ENCODE measurements at regions not wholly inside any gene's neighbourhood (a gene's known extent, or its start where the extent isn't known, plus 50 kb on each side); places are given as distances from the start of the nearest gene placed in this dataset.

- Histone ChIP-seq H3K27me3 (ENCODE audit: control insufficient read depth in 5 of 5, insufficient read depth in 4 of 5, low read length in 5 of 5) (no peaks in the 10 kb centered on the region), H3K9ac (ENCODE audit: low read length in 5 of 5) (no peak overlapping the region), H3K4me3 (ENCODE audit: low read depth in 1 of 5, low read length in 5 of 5) (no peak overlapping the region), H3K4me1 (ENCODE audit: control insufficient read depth in 5 of 5, insufficient read depth in 5 of 5, low read length in 5 of 5) (peaks cover 0 to 10% (median 4%) of the 10 kb centered on the region in 5 donors), H3K36me3 (ENCODE audit: control insufficient read depth in 5 of 5, insufficient read depth in 5 of 5, low read length in 5 of 5) (no peaks in the 10 kb centered on the region), H3K9me3 (ENCODE audit: control insufficient read depth in 5 of 5, low read length in 5 of 5) (no peaks in the 10 kb centered on the region), H3K27ac (ENCODE audit: low read depth, low read length) (no peak overlapping the region)
These were observed 494.0 kb downstream of the TNS3 start for GRCh38 chr7:47087866-47088265.

GRCh38 chr7:47085491-47086275, 496.2 kb downstream of the TNS3 start:
- peaks cover 0 to 10% (median 4%) of the 10 kb centered on the region in 5 donors for H3K4me1 ChIP-seq (ENCODE audit: control insufficient read depth in 5 of 5, insufficient read depth in 5 of 5, low read length in 5 of 5)
- H3K27me3 ChIP-seq (ENCODE audit: control insufficient read depth in 5 of 5, insufficient read depth in 4 of 5, low read length in 5 of 5): no peaks in the 10 kb centered on the region
- H3K4me3 ChIP-seq (ENCODE audit: low read depth in 1 of 5, low read length in 5 of 5): no peak overlapping the region
- H3K36me3 ChIP-seq (ENCODE audit: control insufficient read depth in 5 of 5, insufficient read depth in 5 of 5, low read length in 5 of 5): no peaks in the 10 kb centered on the region
- H3K9ac ChIP-seq (ENCODE audit: low read length in 5 of 5): no peak overlapping the region
- H3K27ac ChIP-seq (ENCODE audit: low read depth, low read length): no peak overlapping the region
- no peaks in the 10 kb centered on the region for H3K9me3 ChIP-seq (ENCODE audit: control insufficient read depth in 5 of 5, low read length in 5 of 5)

- Histone ChIP-seq H3K9me3 (ENCODE audit: control insufficient read depth in 5 of 5, low read length in 5 of 5) (no peaks in the 10 kb centered on the region), H3K4me3 (ENCODE audit: low read depth in 1 of 5, low read length in 5 of 5) (no peak overlapping the region), H3K27ac (ENCODE audit: low read depth, low read length) (no peak overlapping the region), H3K36me3 (ENCODE audit: control insufficient read depth in 5 of 5, insufficient read depth in 5 of 5, low read length in 5 of 5) (no peaks in the 10 kb centered on the region), H3K27me3 (ENCODE audit: control insufficient read depth in 5 of 5, insufficient read depth in 4 of 5, low read length in 5 of 5) (no peaks in the 10 kb centered on the region), H3K4me1 (ENCODE audit: control insufficient read depth in 5 of 5, insufficient read depth in 5 of 5, low read length in 5 of 5) (peaks cover 0 to 10% (median 3%) of the 10 kb centered on the region in 5 donors), H3K9ac (ENCODE audit: low read length in 5 of 5) (no peak overlapping the region)
These were observed 498.2 kb downstream of the TNS3 start for GRCh38 chr7:47083476-47084250.

DNA sequence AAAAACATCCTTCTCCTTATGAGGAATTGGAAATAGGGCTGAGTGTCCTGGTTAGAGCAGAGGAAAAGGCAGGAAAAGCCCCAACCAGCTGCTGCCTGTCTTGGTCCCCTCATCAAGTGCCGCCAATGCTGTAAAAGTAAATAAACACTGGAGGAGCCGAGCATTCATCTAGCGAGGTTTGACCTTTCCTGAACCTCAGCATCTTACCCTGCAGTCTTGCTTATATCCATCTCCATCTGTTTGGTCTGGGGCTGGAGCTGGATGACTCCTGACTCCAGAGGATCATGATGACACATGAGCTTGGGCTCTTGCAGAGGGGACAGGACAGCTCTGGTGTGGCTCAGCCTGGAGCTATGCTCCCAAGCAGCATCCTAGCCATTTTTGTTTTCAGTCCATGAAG, 501.1 kb downstream of the TNS3 start:
- Histone ChIP-seq H3K27me3 (ENCODE audit: control insufficient read depth in 5 of 5, insufficient read depth in 4 of 5, low read length in 5 of 5) (no peaks in the 10 kb centered on the region), H3K4me3 (ENCODE audit: low read depth in 1 of 5, low read length in 5 of 5) (no peak overlapping the region), H3K4me1 (ENCODE audit: control insufficient read depth in 5 of 5, insufficient read depth in 5 of 5, low read length in 5 of 5) (no peaks in the 10 kb centered on the region), H3K9ac (ENCODE audit: low read length in 5 of 5) (no peak overlapping the region), H3K36me3 (ENCODE audit: control insufficient read depth in 5 of 5, insufficient read depth in 5 of 5, low read length in 5 of 5) (no peaks in the 10 kb centered on the region), H3K27ac (ENCODE audit: low read depth, low read length) (no peak overlapping the region), H3K9me3 (ENCODE audit: control insufficient read depth in 5 of 5, low read length in 5 of 5) (no peaks in the 10 kb centered on the region)

GRCh38 chr7:47078241-47078640, 503.7 kb downstream of the TNS3 start:
- peaks cover 2 to 10% (median 7%) of the 10 kb centered on the region in 5 donors for H3K4me1 ChIP-seq (ENCODE audit: control insufficient read depth in 5 of 5, insufficient read depth in 5 of 5, low read length in 5 of 5)
- H3K27me3 ChIP-seq (ENCODE audit: control insufficient read depth in 5 of 5, insufficient read depth in 4 of 5, low read length in 5 of 5): no peaks in the 10 kb centered on the region
- no peak overlapping the region for H3K9ac ChIP-seq (ENCODE audit: low read length in 5 of 5)
- no peak overlapping the region for H3K27ac ChIP-seq (ENCODE audit: low read depth, low read length)
- H3K9me3 ChIP-seq (ENCODE audit: control insufficient read depth in 5 of 5, low read length in 5 of 5): no peaks in the 10 kb centered on the region
- H3K4me3 ChIP-seq (ENCODE audit: low read depth in 1 of 5, low read length in 5 of 5): no peak overlapping the region
- H3K36me3 ChIP-seq (ENCODE audit: control insufficient read depth in 5 of 5, insufficient read depth in 5 of 5, low read length in 5 of 5): no peaks in the 10 kb centered on the region

DNA sequence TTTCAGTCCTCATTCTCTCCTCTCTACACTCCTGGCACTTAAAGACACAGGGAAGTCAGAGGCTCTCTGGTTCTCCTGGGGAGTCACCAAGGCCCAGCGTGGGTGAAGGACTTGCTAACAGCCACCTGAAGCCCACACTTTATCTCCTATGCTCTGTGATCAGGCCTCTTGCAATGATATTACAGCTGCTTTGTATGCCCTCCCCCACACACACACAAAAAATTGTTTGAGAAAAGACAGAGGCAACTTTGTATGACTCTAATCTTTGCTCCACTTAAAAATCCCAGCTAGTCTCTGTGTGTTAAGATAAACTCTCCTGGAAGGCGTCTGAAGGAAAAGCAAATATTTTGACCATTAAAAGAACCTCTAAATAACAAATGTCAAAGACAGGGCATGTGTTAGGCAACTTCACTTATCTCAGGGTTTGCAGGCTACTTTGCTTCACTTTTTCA, 507.2 kb downstream of the TNS3 start:
- no peak overlapping the region for H3K4me3 ChIP-seq (ENCODE audit: low read depth in 1 of 5, low read length in 5 of 5)
- no peak overlapping the region for H3K9ac ChIP-seq (ENCODE audit: low read length in 5 of 5)
- H3K27ac ChIP-seq (ENCODE audit: low read depth, low read length): no peak overlapping the region
- H3K27me3 ChIP-seq (ENCODE audit: control insufficient read depth in 5 of 5, insufficient read depth in 4 of 5, low read length in 5 of 5): peaks cover 0 to under 1% (median 0%) of the 10 kb centered on the region in 5 donors
- H3K36me3 ChIP-seq (ENCODE audit: control insufficient read depth in 5 of 5, insufficient read depth in 5 of 5, low read length in 5 of 5): no peaks in the 10 kb centered on the region
- no peaks in the 10 kb centered on the region for H3K9me3 ChIP-seq (ENCODE audit: control insufficient read depth in 5 of 5, low read length in 5 of 5)
- peaks cover 3 to 10% (median 7%) of the 10 kb centered on the region in 5 donors for H3K4me1 ChIP-seq (ENCODE audit: control insufficient read depth in 5 of 5, insufficient read depth in 5 of 5, low read length in 5 of 5)

DNA sequence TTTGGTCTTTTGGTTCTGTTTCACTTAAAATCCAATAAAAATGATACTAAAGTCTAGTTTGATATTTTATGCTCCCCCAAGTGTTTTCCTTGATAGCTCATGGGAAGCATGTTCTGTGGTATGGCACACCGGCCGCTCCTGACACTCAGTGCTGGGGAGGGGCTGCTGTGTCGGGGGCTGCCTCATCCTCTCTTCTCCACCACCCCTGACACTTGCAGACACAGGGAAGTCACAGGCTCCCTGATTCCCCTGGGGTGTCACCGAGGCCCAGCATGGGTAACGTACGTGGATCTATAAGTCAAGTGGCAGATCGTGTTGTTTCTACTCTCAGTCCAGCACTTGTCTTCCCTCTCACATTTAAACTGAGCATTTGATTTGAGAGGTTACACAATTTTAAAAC, 508.6 kb downstream of the TNS3 start:
- H3K4me1 ChIP-seq (ENCODE audit: control insufficient read depth in 5 of 5, insufficient read depth in 5 of 5, low read length in 5 of 5): peaks cover 4 to 12% (median 9%) of the 10 kb centered on the region in 5 donors
- H3K36me3 ChIP-seq (ENCODE audit: control insufficient read depth in 5 of 5, insufficient read depth in 5 of 5, low read length in 5 of 5): no peaks in the 10 kb centered on the region
- no peaks in the 10 kb centered on the region for H3K9me3 ChIP-seq (ENCODE audit: control insufficient read depth in 5 of 5, low read length in 5 of 5)
- H3K9ac ChIP-seq (ENCODE audit: low read length in 5 of 5): no peak overlapping the region
- H3K4me3 ChIP-seq (ENCODE audit: low read depth in 1 of 5, low read length in 5 of 5): no peak overlapping the region
- H3K27me3 ChIP-seq (ENCODE audit: control insufficient read depth in 5 of 5, insufficient read depth in 4 of 5, low read length in 5 of 5): peaks cover 0 to 5% (median 0%) of the 10 kb centered on the region in 5 donors
- no peak overlapping the region for H3K27ac ChIP-seq (ENCODE audit: low read depth, low read length)

DNA sequence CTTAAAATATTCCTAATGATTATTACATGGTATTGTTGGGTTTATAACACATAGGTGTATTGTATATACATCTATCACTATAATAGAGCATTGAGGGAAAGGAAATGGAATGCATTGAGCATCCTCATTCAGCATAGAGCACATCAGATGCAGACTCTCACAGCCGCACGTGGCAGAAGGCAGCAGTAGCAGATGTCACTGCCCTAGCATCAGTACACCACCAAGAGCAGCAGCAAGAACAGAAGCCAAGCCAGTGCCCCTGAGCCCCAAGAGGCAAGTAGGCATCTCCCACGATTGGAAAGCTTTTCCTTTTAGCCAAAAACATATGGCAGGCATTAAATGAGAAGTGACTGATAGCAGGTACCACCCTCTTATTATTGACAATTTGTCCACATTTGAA, 510.0 kb downstream of the TNS3 start:
- Histone ChIP-seq H3K9me3 (ENCODE audit: control insufficient read depth in 5 of 5, low read length in 5 of 5) (no peaks in the 10 kb centered on the region), H3K4me3 (ENCODE audit: low read depth in 1 of 5, low read length in 5 of 5) (no peak overlapping the region), H3K27ac (ENCODE audit: low read depth, low read length) (no peak overlapping the region), H3K36me3 (ENCODE audit: control insufficient read depth in 5 of 5, insufficient read depth in 5 of 5, low read length in 5 of 5) (no peaks in the 10 kb centered on the region), H3K4me1 (ENCODE audit: control insufficient read depth in 5 of 5, insufficient read depth in 5 of 5, low read length in 5 of 5) (peaks cover 4 to 12% (median 10%) of the 10 kb centered on the region in 5 donors), H3K27me3 (ENCODE audit: control insufficient read depth in 5 of 5, insufficient read depth in 4 of 5, low read length in 5 of 5) (peaks cover 0 to 5% (median 0%) of the 10 kb centered on the region in 5 donors), H3K9ac (ENCODE audit: low read length in 5 of 5) (no peak overlapping the region)

DNA sequence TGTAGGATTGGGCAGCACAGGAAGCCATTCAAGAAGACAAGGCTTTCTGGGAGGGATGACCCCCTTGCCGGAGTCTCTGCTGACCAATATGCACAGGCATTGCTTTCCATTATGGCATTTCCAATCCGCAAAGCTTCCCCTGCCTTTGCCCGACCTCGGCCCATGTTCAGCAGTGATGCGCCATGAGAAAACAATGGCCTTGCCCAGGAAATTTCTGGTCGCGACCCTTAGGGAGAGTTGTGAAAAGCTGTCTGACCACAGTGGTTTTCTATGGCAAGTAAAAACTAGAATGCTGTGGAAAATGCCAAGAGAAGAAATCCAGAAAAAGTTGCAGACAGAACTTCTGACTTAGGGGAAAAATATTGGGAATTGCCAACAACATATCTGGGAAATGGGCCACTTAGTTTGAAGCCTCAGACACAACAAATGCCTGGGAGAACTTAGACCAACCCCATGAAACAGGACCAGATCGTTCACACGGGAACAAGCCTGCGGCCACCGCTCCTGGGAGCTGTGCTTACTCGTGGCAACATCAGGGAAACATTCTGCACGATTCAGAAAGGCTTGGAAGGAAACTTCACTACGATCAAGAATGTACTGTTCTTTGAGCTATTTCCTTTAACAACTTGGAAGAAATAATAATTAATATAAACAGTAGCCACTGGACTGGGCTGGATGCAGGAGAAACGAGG, 512.4 kb downstream of the TNS3 start:
- Histone ChIP-seq H3K9me3 (ENCODE audit: control insufficient read depth in 5 of 5, low read length in 5 of 5) (peaks cover 0 to 3% (median 0%) of the 10 kb centered on the region in 5 donors), H3K9ac (ENCODE audit: low read length in 5 of 5) (no peak overlapping the region), H3K36me3 (ENCODE audit: control insufficient read depth in 5 of 5, insufficient read depth in 5 of 5, low read length in 5 of 5) (no peaks in the 10 kb centered on the region), H3K4me1 (ENCODE audit: control insufficient read depth in 5 of 5, insufficient read depth in 5 of 5, low read length in 5 of 5) (peaks cover under 1 to 9% (median 2%) of the 10 kb centered on the region in 5 donors), H3K27ac (ENCODE audit: low read depth, low read length) (no peak overlapping the region), H3K4me3 (ENCODE audit: low read depth in 1 of 5, low read length in 5 of 5) (no peak overlapping the region), H3K27me3 (ENCODE audit: control insufficient read depth in 5 of 5, insufficient read depth in 4 of 5, low read length in 5 of 5) (peaks cover 0 to 5% (median 0%) of the 10 kb centered on the region in 5 donors)
